Mesenteric fat pad (tissue), 1 donor: ENCODE measurements at regions not wholly inside any gene's neighbourhood (a gene's known extent, or its start where the extent isn't known, plus 50 kb on each side); places are given as distances from the start of the nearest gene placed in this dataset.

ENCODE experiments used
- DNase-seq: peaks from one replicate; pipeline ENCODE4 v3.0.0-alpha.2; 2020; ENCODE audit warnings: low spot score
- donor health status: DM: yes; HTN: yes; CAD: no.

DNA sequence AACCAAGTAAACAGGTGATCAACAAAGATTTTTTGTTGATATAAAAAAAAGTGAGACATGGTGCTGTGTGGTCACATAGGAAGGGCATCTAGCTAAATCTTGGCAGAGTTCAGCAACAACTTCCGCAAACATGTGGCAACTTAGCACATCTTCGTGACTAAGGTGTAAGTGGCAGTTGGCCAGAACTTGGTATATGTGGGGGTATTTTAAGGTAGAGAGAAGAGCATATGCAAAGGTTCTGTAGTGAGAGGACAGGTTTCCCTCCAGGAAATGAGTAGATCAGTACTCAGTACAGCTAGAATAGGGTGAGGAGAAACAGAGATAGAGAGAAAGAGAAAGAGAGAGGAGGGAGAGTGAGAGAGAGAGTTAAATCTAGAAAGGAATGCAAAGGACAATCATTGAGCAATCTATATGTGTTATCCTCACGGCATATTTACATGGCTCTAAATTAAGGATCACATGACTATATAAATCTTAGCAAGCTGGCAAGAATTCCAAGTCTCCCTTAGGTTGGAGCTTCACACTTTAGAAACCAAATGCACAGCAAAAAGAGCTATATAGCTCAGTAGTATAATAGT is 227.7 kb upstream of the HMGA2 start:
- DNase-seq, result no peak

DNA sequence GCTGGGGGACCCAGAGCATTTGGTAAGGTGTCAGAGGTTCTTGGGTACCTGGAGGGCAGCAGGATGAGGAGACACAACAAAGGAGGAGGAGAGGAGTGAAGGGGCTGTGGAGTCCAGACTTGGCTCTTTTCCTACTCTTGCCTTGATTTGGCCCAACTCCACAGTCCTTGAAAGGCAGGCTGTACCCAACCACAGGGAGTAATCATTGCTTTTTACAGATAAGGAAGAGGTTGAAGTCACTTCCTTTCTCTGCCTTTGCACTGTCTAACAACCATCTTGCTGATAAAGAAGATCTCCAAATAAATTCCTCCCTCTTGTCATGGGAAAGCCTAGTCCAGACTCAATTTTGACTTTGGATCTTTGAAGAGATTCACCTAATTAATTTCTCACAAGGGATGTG is 226.8 kb upstream of the HMGA2 start:
- DNase-seq, result no peak

DNA sequence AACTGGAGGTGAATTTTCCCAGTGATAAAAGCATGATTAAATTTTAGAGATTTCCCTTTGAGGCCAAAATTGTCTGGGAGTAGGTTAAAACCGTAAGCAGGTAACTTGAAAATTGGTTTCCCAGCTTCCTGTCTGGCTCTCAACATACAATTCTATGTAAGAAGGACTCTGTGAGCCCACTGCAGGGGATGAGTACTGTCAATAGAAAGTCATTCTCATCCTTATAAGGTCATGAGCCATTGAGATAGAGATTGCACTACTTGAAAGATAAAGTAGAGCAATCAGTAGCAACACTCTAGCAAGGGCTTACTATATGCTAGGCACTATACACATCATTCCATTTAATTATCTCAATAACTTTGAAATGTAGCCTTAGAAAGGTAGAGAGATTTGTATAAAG is 225.6 kb upstream of the HMGA2 start:
- no peak for DNase-seq

DNA sequence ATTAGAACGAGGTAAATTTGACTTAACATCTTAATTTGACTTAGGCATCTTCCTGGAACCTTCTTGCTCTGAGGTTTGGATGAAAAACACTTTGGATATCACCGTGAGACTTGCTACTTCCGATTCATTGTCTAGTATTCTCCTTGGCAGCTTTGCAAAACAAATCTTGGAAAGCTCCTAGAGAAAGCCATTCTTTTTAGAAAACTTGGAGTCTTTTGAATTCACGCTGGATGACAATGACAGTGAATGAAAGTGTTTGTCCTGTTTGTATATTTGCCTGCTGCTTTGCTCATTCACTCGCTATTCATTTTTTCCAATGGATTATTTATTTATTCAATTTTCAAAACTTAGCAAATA is 222.1 kb upstream of the HMGA2 start:
- no peak for DNase-seq

DNA sequence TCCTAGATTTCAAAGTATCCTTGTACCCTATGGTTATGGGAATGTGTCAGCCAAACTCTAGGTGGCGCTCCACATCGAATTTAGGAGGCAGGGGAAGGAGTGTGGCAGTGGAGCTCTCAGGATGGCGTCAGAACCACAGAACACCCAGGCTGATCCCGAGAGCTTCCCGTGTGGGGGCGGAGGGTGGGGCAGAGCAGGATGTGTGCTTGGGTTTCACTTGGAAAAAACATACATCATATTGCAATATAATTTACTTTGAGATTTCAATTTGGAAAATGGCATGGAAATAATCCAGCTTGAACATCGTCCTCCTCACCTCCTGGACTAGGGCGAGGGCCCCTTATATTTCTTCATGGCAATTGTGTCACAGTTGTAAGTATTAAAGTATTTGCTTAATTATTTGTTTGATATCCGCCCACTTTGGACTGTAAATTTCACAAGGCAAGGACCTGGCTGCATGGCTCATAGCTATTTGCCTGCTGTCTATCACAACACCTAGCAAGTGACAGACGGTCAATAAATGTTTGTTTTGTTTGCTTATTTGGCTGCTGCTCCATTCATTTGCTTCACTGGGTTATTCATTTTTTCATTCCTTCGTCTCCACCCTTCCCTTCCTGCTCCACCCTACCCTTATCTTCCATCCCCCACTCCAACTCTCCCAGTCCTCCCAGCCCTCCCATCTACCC is 221.5 kb upstream of the HMGA2 start:
- DNase-seq, result no peak

DNA sequence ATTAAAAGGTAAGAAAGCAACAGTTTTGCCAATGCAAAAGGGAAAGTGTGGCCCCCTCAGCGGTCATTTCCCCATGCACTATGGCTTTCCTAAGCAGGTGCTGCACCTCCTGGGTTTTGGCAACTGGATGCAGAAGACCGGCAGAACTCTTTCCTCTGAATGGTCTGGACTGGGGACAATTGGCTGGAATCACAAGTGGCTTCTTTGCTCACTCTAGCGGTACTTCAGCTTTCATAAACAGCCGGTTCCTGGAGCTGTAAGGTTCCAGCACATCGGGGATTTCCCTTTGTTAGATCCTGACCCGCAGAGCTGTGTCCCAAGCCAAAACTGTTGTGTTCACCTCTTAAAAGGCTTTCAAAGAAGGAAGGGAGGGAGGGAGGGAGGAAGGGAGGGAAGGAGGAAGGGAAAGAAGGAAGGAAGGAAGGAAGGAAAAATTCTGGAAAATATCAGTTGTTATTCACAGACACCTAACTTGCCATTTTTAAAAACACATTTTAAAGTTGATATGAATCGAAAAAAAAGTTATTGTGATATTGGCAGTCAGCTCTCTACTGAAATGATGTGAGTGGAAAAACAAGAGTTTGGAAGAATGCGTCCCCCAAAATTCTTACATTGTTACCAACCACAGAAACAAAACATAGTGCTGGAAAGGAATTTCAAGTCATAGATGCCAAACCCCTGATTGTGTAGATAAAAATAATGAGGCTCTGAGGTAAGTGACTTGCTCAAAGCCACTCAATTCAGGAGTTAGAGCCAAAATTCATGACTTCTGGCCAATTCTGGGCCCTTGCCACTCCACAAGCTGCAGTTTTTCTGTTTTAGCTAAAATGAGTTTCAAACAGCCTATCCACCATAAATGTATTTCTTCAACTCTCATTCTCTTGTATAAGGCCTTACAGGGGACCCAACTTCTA is 220.6 kb upstream of the HMGA2 start:
- no peak for DNase-seq

DNA sequence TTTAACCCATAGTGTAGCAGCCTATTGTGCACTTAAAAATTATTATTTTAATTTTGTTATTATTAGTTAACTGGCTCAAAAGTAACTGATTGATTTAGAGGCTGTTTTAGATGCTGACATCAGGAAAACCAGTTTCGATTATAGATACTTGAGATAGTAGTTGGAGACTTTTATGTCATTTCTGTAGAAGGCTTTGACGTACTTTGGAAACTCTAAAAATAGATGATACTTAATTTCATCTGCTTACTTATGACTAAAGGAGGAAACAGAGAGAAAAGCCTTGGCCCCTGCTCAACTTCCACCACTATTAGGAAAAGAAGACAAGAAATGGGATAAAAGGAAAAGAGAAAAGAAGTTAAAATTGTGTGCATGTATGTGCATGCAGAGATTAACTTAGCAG is 219.3 kb upstream of the HMGA2 start:
- no peak for DNase-seq

DNA sequence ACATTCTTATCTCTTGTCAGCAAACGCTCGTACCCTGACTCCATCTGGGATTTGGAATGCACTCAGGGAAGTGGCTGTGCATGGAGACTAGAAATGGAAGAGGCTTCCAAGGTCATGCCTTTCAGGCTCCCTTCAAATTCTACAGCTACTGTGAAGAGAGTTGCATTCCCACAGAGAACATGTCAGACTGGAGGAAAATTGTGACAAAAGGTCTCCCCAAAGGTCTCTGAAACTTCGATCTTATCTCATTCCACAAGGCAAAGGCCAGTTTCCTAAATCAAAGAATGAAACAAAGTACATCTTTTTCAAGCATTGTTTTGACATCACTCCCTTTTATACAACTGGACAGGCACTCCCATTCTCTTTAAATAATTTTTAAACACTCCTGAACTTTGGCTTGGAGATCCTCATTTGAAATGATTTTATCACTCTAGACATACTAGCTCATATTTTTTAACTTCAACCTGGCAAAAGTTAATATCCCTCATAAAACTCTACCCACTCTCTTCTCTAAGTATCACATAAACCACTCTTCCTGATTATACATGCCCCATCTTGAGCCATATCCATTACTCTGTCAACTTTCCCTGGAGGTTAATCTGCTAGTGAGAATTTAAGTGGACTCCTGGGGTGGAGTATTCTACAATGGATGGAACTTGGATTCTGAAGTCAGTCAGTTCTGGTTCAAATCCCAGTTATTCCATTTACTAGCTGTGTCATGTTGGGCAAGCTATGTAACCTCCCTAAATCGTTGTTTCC is 218.1 kb upstream of the HMGA2 start:
- DNase-seq, result no peak

DNA sequence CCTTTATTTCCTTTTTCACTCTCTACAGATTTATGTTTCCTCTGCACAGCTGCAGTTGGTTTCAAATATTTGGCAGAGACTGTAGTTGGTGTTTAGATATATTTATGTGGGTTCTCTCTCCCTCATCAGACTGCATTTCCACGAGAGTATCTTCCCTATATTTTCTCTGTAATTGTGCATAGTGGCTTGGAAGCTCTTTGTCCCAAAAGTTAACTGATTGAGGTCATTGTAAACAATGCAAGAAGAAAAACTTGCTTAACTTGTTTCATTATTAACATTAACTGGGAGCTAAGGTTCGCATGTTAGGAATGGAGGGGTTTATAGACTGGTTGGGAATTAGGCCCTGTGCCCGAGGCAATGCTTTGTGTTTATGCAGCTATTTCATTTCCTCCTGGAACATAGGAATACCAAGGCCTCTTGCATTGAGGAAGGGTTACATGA is 216.9 kb upstream of the HMGA2 start:
- no peak for DNase-seq

DNA sequence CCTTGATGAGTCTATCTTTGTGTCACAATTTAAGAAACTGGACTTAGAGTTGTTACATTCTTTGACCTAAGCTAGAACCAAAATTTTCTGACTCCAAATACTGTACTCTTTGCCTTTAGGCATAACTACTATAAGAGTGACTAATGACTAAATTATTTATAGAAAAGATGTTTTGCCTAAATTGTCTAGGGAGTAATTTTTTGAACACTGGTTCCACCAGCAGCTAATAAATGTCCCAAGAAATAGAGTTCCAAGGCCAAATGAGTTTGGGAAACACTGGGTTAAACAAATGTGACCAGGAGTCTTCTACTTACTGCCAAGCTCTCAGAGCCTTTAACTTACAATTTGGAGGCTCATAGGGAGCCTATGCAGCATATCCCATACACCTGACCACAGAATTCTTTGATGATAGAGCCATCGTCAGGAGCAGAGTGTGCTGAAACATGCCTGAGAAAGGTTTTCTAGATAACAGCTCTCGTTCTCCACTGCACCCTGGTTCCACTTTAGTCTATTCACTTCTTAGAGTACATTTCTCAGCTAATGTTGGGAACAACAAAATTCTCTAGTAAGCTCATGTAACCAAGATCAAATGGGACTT is 215.9 kb upstream of the HMGA2 start:
- DNase-seq, result no peak

DNA sequence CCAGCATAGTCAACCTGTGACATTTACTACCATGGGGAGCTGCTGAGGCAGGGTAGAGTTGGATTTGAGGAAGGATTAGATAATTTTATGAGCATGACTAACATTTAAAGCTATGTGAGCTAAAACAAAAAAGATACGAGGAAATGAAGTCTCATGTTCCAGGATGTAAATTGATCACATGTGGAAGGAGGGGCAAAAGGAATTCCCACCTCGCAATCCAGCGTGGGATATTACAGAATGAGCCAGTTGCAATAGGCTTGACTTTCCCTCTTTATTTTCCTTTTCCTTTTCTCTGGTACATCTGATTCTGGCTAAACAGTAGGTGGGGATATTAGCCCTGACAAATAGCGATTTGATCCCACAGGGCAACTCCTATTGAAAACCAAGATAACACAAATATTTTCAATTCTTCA is 214.9 kb upstream of the HMGA2 start:
- DNase-seq, result no peak

DNA sequence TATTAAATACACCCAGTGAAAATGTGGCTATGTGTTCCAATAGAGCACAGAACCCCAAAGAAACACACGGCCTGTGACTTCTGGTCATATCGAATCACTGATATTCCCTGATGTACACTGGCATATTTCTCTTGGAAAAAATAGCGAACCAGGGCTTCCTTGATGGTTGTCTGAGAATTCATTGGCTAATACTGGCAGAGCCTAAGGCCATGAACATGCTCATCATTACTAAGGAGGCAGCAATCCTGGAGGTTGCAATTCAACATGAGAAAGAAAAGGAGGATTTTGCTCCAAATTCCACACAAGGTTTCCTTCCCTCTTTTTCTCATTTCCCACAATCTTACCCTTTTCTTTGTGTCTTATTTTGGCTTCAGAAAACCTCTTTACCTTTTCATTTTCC is 212.9 kb upstream of the HMGA2 start:
- DNase-seq, result no peak

DNA sequence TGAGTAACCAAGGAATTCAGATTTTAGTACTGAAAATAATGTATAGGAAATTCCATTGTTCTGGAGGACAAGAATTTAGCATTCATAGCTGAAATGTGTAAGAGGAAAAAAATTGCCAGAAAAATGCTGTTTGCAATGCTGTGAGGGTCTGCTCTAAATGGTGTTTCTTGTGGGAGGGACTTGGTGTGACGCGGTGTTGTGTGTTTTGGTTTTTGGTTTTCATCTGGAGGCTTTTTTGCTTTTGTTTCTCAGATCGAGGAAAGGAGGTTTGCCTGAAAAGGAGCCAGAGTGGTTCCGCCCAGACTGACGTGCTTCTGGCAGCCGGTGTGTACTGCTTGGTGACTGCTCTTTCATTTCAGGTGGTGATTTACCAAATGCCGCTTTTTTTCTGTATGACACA is 211.8 kb upstream of the HMGA2 start:
- DNase-seq, result no peak

DNA sequence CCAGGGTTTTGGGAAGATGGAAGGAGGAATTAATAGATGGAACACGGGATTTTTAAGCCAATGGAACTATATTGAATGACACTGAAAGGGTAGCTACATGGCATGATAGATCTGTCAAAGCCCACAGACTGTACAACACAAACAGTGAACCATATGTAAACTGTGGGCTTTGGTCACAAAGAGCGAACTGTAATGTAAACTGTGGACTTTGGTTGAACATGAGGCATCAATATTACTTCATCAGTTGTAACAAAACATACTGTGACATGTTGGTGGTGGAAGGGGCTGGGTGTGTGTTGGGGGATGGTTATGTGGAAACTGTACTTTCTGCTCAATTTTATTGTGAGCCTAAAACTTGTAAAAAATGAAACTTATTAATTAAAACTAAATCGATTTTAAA is 210.6 kb upstream of the HMGA2 start:
- no peak for DNase-seq

DNA sequence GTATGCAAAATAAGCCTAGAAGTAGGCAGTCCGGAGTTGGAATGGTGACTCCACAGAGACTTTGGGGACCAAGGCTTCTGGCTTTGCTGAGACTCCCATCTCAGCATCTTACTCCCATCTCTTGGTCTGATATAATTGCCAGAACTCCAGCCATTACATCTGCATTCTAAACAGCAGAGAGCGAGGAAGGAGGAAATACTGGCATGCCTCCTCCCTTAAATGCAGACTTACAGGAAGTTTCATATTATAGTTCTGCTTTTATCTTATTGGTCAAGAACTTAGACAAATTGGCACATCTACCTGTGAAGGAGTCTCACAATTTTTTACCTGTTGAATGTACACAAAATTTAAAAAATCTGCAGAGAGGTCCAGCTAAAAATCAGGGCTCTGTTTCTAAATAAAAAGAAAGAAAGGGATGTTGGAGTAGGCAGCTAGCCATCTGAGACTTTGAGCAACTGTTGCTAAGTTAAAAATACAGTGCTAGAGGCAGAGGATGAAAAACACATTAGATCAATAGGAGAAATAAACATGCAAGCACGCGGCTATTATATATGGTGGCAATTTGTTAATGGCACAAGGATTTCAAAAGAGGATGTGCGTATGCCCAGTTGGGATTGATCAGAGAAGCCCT is 209.9 kb upstream of the HMGA2 start:
- DNase-seq, result no peak

DNA sequence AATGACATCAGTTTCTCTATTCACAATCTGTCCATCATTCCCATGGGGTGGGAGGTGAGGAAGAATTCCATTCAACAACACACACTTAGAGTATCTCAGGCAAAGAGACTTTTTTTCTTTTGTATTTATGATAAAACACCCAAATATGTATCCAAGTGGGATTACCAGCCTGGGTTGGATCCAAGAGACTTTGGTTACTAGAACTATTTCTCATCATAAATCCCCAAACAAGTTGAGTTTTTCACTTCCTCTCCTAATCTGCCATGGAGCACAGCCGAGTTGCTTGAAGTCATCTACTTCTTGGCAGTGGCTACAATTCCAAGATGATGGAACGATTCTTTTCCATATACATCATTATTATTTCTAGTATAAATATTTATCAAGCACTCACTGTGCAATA is 209.2 kb upstream of the HMGA2 start:
- DNase-seq, result no peak

DNA sequence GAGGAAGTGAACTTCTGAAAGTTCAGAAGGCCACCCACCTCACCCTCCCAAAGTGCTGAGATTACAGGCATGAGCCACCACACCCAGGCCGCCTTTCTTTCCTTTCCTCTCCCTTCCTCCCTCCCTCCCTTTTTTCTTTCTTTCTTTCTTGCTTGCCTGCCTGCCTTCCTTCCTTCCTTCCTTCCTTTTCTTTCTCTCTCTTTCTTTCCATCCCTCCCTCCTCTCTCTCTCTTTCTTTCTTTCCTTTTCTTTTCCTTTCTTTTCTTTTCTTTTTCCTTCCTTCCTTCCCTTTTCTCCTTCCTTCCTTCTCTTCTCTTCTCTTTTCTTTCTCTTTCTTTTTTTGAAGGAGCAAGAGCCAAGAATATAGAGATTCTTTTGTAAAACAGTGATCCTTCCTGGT is 208.3 kb upstream of the HMGA2 start:
- no peak for DNase-seq

DNA sequence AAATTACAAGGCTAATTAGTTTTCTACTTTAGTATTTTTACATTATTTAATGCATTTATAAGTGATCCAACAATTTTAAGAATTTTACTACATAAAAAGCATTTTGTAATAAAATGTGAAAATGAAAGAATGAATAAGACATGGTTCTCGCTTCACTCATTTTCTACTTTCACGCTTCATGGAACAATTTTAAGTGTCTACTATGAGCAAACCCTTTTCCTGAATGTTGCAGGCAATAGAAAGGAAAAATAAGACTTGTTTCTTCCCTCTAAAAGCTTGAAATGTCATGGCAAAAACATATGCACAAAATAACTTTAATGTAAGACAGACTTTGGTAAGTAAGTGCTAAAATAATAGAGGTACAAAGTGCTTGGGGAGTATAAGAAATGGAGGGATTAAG is 205.7 kb upstream of the HMGA2 start:
- no peak for DNase-seq

DNA sequence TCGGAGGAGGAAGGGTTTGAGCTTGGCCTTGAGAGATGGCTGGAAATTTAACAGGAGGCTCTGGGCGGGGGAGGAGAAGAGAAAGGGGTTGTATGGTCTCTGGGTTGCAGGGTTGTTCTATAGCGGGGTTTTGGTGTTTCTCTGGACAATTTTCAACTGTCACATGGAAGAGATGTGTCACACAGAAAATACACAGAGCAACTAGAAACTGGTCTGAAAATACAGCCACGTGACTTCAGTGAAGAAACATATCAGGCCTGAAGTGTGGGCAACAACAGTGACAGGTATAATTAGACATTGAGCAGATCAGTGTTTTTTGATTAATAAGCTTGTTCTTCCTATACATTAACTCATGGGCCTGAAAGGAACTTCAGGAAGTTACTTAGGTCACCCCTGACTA is 205.3 kb upstream of the HMGA2 start:
- DNase-seq, result no peak

DNA sequence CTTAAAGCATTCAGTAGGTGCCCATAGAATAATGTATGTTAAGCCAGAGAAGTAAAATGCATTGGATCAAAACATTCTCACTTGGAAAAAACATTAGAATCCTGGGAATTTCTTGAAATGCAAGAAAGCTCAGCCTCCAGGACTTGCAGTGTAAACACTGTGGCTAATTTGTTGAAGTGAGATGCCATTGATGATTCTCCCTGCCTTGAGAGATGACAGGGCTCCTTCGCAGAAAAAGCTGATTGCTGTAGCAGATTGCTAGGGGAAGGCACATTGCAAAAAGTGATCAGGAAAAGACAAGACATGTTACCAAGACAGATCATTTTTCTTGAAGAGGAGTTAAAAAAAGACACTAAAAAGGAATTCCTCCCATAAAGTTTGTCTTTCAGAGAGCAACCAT is 204.2 kb upstream of the HMGA2 start:
- no peak for DNase-seq

DNA sequence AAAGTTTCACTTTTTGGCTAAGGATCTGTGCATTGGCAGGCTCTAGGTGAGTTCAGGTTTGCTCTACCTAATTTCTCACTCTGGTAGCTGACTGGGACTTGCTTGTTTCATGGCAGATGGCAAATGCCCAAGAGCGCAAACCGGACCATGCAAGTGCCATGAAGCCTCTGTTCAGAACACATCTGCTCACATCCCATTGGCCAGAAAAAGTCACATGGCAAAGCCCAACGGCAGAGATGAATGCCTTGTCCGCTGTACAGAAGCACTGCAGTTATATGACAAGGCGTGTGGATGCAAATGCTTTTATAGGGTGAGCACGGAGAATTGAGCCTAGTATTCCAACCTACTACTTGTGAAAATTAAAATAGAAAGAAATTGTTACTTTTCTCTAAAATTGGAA is 202.2 kb upstream of the HMGA2 start:
- DNase-seq, result no peak
